ENCODE measurements at regions not wholly inside any gene's neighbourhood (a gene's known extent, or its start where the extent isn't known, plus 50 kb on each side); places are given as distances from the start of the nearest gene placed in this dataset.
"Not testable (repeated sequence)": the region's sequence is repeated elsewhere in the genome, so short reads cannot be mapped to it uniquely, and the experiment has no call there.

DNA sequence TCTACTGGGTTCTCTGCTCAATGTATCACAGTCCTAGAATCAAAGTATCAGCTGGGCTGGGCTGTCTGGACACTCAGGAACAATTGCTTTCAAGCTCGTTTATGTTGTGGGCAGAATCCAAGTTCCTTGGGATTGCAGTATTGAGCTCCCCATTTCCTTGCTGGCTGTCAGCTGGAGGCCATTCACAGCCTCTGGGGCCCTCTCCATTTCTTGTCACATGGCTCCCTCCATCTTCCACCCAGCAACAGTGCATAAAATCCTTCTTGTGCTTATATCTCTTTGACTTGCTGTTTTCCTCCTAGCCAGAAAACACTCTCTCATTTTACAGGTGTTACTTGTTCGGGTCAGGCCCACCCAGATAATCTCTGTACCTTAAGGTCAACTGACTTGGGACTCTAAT lies 363.5 kb downstream of the IGSF11 start:
- Histone ChIP-seq H3K27me3 (ENCODE audit: control insufficient read depth, insufficient read depth, low read length, poor library complexity, severe bottlenecking) (no peaks in the 10 kb centered on the region), H3K4me3 (ENCODE audit: low read length) (no peak overlapping the region), H3K9me3 (ENCODE audit: control insufficient read depth, low read length) (no peaks in the 10 kb centered on the region), H3K36me3 (ENCODE audit: control insufficient read depth, insufficient read depth, low read length) (peaks cover 57% of the 10 kb centered on the region), H3K27ac (ENCODE audit: low read depth, low read length) (no peak overlapping the region), H3K4me1 (ENCODE audit: control insufficient read depth, insufficient read depth, low read length) (no peaks in the 10 kb centered on the region), H3K9ac (ENCODE audit: extremely low read depth, low read length, poor library complexity, severe bottlenecking) (no peak overlapping the region)
- H3K36me3 Mint-ChIP-seq (ENCODE audit: low read depth), result no peaks in the 10 kb centered on the region
- WGBS, 2 experiments (ENCODE audit: insufficient coverage in 1 of 2, insufficient read length in 1 of 2), result 91% methylated on average over 1 to 2 of the region's 2 CpGs
- H3K27ac Mint-ChIP-seq, result no peak overlapping the region
- H3K4me1 Mint-ChIP-seq, result peaks cover 3% of the 10 kb centered on the region
- no peaks in the 10 kb centered on the region for H3K27me3 Mint-ChIP-seq (ENCODE audit: insufficient read depth)
- peak; percentile 16 for TF ChIP-seq CTCF (conservative IDR thresholded peaks at IDR 0.05)
- H3K4me3 Mint-ChIP-seq, result no peak overlapping the region
- peak; percentile 53 for DNase-seq
- H3K9me3 Mint-ChIP-seq, result no peaks in the 10 kb centered on the region

DNA sequence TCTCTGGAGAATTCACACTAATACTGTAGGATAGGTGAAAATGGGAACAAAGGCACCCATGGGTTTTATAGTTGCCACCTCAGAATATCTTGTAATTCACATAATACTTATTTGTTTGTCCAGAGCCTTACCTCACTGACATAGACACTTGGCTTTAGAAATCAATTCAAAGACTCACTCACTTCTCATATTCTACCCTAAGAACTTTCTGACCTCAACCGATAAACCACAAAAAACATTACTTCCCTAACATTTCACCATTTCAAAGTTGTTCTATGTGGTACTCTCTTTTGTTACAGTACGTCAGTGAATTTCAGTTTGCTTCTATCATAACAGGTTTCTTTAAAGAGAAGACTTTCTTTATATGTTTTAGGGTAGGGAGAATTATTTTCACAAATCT lies 359.3 kb downstream of the IGSF11 start:
- Mint-ChIP-seq H3K27me3 (ENCODE audit: insufficient read depth) (no peaks in the 10 kb centered on the region), H3K4me3 (no peak overlapping the region), H3K9me3 (no peaks in the 10 kb centered on the region), H3K4me1 (peaks cover 1% of the 10 kb centered on the region), H3K36me3 (ENCODE audit: low read depth) (no peaks in the 10 kb centered on the region), H3K27ac (no peak overlapping the region)
- Histone ChIP-seq H3K4me1 (ENCODE audit: control insufficient read depth, insufficient read depth, low read length) (no peaks in the 10 kb centered on the region), H3K9ac (ENCODE audit: extremely low read depth, low read length, poor library complexity, severe bottlenecking) (no peak overlapping the region), H3K9me3 (ENCODE audit: control insufficient read depth, low read length) (no peaks in the 10 kb centered on the region), H3K36me3 (ENCODE audit: control insufficient read depth, insufficient read depth, low read length) (peaks cover 36% of the 10 kb centered on the region), H3K27ac (ENCODE audit: low read depth, low read length) (no peak overlapping the region), H3K27me3 (ENCODE audit: control insufficient read depth, insufficient read depth, low read length, poor library complexity, severe bottlenecking) (no peaks in the 10 kb centered on the region), H3K4me3 (ENCODE audit: low read length) (no peak overlapping the region)
- WGBS, 2 experiments (ENCODE audit: insufficient coverage in 1 of 2, insufficient read length in 1 of 2), result 89 to 90% methylated on average over 2 of the region's 2 CpGs
- no peak for DNase-seq
- no peak for TF ChIP-seq CTCF (conservative IDR thresholded peaks at IDR 0.05)

GRCh38 chr3:118678663-118679062 lies 356.0 kb downstream of the IGSF11 start:
- H3K4me1 ChIP-seq (ENCODE audit: control insufficient read depth, insufficient read depth, low read length); H3K9me3 Mint-ChIP-seq; H3K27me3 Mint-ChIP-seq (ENCODE audit: insufficient read depth); H3K27me3 ChIP-seq (ENCODE audit: control insufficient read depth, insufficient read depth, low read length, poor library complexity, severe bottlenecking); H3K4me3 ChIP-seq (ENCODE audit: low read length); H3K9ac ChIP-seq (ENCODE audit: extremely low read depth, low read length, poor library complexity, severe bottlenecking); DNase-seq; H3K27ac Mint-ChIP-seq; H3K4me3 Mint-ChIP-seq; H3K4me1 Mint-ChIP-seq; H3K27ac ChIP-seq (ENCODE audit: low read depth, low read length): not testable (repeated sequence)
- H3K36me3 Mint-ChIP-seq (ENCODE audit: low read depth), result peaks cover 10% of the 10 kb centered on the region
- peaks cover 14% of the 10 kb centered on the region for H3K9me3 ChIP-seq (ENCODE audit: control insufficient read depth, low read length)
- peaks cover 51% of the 10 kb centered on the region for H3K36me3 ChIP-seq (ENCODE audit: control insufficient read depth, insufficient read depth, low read length)

DNA sequence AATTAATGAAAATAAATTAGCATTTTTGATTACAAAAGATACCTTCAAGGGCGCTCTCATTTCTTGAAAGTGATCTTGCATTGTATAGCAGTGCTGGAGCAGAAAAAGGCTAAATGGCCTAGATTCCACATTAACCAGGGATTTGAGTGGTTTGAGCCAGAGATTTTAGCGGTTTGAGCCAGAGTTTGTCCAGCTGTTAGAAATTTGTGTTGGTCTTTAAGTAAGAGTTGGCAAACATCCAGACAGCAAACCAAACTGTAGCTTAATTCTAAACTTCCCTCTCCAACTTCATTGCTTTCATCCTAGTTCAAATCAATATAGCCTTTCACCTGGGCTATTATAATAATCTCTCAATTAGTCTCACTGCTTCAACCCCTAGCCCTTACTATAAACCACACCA lies 351.7 kb downstream of the IGSF11 start:
- H3K4me1 Mint-ChIP-seq, result peaks cover 13% of the 10 kb centered on the region
- peaks cover 52% of the 10 kb centered on the region for H3K36me3 ChIP-seq (ENCODE audit: control insufficient read depth, insufficient read depth, low read length)
- no peak overlapping the region for H3K9ac ChIP-seq (ENCODE audit: extremely low read depth, low read length, poor library complexity, severe bottlenecking)
- WGBS, 2 experiments (ENCODE audit: insufficient coverage in 1 of 2, insufficient read length in 1 of 2), result 86 to 95% methylated on average over 1 to 2 of the region's 2 CpGs
- peaks cover 10% of the 10 kb centered on the region for H3K36me3 Mint-ChIP-seq (ENCODE audit: low read depth)
- H3K27ac ChIP-seq (ENCODE audit: low read depth, low read length), result no peak overlapping the region
- H3K9me3 ChIP-seq (ENCODE audit: control insufficient read depth, low read length), result peaks cover 14% of the 10 kb centered on the region
- peaks cover 3% of the 10 kb centered on the region for H3K4me1 ChIP-seq (ENCODE audit: control insufficient read depth, insufficient read depth, low read length)
- peaks cover 14% of the 10 kb centered on the region for H3K27me3 ChIP-seq (ENCODE audit: control insufficient read depth, insufficient read depth, low read length, poor library complexity, severe bottlenecking)
- no peak for TF ChIP-seq CTCF (conservative IDR thresholded peaks at IDR 0.05)
- H3K4me3 ChIP-seq (ENCODE audit: low read length), result no peak overlapping the region
- H3K27ac Mint-ChIP-seq, result no peak overlapping the region
- peaks cover 5% of the 10 kb centered on the region for H3K9me3 Mint-ChIP-seq
- H3K4me3 Mint-ChIP-seq, result no peak overlapping the region
- H3K27me3 Mint-ChIP-seq (ENCODE audit: insufficient read depth), result peaks cover 14% of the 10 kb centered on the region
- DNase-seq, result no peak

Measured in endodermal cell (in vitro differentiated cells).